ENCODE measurements at regions not wholly inside any gene's neighbourhood (a gene's known extent, or its start where the extent isn't known, plus 50 kb on each side); places are given as distances from the start of the nearest gene placed in this dataset.
A peak's percentile ranks its signal among the peaks of the same experiment; 100 is the strongest.

DNA sequence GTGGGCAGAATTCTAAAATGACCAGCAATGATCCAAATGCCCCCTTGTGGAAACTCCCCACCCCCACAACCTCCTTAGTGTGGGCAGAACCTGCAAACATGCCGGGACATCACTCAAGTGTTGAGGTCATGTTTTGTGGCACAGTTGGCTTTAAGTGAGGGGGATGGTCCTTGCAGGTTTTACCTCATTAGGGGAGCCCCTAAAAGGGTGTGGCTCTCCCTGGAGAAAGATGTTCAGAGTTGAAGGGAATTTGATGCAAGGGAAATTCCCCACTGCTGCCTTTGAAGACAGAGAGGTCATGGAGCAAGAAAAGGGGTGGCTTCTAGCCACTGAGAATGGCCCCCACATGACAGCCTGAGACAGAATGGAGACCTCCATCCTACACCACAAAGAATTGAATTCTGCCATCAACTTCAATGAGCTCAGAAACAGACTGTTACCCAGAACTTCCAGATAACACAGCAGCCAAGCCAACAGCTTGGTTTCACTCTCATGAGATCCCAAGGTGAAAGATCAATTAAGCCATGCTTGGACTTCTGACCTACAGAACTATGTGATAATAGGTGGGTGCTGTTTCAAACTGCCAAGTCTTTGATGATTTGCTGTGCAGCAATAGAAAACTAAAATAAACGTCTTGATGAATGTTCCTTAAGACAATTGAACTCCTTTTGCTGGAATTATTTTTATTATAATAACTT is 103.4 kb downstream of the MED10 start:
- FAIRE-seq (peak; percentile 16), DNase-seq (ENCODE audit: insufficient read length, low spot score) (no peak)

DNA sequence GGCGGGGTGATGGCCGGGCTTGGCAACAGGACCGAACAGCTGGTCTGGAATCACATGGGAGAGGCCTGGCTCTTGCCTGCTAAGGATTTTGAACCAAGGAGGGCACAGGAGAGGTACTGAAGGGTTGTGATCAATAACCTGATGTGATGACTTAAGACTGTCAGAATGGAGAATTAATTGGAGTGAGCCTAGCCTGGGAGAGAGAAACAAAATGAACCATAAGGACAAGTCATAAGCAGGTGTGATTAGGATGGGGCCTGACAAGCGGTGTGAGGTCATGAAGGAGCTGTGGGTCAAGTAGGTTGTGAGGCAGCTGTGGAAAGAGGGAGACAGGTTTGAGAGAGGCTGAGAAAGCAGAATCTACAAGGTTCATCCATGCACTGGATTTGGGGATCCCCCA is 104.6 kb downstream of the MED10 start:
- no peak for DNase-seq (ENCODE audit: insufficient read length, low spot score)
- FAIRE-seq = peak; percentile 85

DNA sequence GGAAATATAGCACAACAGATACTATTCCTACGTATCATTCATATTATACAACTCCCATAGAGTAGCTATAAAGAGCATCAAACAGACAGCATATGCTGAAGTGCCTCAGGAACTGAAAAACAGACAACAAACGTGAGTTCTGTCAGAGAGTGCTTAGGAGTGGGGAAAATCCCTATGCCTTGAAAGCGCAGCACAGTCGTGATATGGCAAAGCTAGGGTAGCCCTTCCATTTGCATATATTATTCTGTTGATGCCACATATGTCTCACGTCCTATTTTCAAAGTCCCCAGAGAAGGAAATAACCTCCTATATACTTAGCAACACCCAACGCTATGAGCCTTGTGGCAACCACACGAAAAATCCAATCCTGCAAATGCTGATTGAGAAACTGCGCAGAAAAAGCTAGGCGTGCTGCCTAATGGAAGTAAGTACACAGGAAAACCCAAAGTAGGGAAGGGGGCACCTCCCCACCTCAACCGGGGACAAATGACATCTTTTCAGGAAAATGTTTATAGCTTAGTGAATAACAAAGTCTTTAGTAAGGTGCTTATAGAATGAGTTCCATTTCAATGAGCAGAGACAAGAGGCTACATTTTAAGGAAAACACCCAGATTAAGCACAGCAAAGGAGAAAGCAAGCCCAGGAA is 105.1 kb downstream of the MED10 start:
- FAIRE-seq = peak; percentile 65
- DNase-seq (ENCODE audit: insufficient read length, low spot score) = no peak

DNA sequence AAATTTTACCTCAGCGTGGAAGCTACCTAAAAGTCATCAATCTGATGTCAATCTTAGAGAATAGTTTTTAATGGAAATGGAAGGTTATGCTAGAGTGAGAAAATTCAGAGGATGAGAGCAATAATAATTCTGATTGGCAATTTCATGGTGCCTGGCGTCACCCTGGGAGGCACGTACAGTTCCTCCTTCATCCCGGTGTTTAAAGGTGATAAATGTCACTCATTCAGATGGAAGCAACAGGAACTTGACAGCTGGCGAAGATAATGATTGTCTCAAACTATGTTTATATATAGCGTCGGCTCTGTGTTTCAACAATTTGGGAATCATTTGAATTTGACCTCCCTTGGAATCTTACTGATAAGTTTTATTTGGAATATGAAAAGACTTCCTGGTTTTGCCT is 108.4 kb downstream of the MED10 start:
- no peak for FAIRE-seq
- no peak for DNase-seq (ENCODE audit: insufficient read length, low spot score)

DNA sequence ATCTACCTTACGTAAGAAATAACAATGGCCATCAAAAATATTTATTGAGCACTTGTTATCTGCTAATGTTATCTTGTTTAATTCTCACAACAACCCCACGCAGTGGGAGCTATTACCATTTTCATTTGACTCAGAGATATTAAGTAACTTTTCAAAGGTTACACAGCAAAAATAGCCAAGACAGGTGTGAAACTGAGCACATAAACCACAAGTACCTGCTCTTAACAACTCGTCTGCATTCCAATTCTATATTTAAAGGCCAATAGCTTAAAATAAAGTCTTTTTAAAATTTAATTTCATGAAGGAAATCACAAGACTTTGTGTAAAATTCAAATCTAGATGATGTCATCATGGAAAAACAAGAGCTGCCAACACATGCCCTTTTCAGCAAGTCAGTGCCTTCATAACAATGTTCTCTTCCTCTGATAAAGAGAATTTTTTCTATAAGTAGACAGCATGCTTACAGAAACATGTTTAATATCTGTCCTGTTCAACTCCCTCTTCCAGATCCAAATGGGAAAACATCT is 111.6 kb downstream of the MED10 start:
- FAIRE-seq (no peak), DNase-seq (ENCODE audit: insufficient read length, low spot score) (no peak)

DNA sequence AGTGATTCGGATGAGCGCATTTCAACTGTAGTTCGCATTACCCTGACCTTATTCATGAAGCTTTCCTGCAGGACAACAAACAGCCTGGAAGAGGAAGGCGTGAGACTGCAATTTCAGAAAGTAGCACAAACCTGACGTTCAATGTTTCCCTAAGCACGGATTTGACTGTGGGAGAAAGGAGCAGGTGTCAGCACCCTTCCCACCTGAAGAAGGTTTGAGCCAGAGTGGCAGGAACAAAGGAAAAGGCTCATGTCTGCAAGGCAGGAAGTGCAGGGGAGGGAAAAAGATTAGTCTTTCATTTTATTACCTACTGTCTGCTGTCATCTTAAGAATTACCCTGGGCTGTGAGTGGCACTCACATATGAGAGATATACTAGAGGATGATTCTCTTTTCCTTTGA is 114.0 kb downstream of the MED10 start:
- DNase-seq (ENCODE audit: insufficient read length, low spot score) = no peak
- FAIRE-seq = no peak

DNA sequence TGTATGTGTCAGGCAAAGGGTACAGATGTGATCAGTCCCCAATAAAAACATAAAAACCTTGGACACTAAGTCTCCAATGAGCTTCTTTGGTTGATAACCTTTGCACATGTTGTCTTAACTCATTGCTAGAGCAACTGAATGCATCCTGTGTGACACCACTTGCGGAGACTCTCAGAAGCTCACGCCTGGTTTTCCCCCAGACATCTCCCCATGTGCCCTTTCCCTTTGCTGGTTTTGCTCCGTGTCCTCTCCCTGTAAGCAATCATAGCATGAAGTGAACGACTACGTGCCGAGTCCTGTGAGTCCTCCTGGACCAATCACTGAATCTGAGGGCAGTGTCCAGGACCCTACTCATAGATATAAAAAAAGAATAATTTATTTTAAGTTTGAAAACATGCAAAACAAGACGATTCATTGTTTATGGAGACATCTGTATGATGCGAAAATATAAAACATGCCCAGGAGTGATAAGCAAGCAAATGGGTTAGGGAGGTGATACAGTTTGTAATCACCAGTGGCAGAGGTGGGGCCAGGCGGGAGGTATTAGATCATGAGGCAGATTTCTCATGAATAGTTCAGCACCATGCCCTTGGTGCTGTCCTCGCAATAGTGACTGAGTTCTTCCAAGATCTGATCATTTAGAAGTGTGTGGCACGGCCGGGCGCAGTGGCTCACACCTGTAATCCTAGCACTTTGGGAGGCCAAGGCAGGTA is 115.5 kb downstream of the MED10 start:
- DNase-seq (ENCODE audit: insufficient read length, low spot score) (no peak), FAIRE-seq (no peak)

DNA sequence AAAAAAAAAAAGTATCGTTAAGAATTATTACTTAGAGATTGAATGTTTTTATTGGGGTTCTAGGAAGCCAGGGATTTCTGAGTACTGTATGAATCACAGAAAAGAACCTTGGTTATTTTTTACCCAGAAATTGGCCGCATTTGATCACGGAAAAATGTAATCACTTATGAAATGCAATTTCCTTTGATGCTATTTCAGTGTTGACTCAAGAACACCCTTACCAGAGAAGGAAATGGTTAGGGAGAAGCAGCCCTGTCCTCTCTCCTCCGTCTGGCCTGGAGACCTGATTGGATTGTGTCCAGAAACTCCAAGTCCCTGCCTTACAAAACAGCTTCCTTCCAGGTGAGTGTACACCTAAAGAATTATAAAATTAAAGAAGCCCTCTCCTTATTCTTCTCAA is 116.7 kb downstream of the MED10 start:
- DNase-seq (ENCODE audit: insufficient read length, low spot score) = no peak
- FAIRE-seq = no peak

DNA sequence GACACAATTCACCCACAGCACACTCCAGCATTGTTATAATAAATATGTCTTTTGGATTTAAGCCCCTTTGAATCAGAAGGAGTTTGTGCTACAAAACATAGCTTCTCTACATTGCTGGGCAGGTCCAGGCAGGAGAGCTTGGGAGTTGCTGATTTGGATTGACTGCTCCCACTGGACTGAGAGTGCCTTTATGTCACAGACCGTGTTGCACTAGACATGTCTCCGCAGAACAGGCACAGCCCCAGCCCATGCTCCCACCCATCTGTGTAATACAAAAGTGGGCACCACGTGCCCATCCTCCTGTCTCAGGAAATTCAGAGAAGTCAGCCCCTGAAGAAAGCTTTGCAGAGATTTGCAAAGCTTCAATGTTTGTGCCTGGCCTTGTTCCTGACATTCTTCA is 117.1 kb downstream of the MED10 start:
- no peak for FAIRE-seq

DNA sequence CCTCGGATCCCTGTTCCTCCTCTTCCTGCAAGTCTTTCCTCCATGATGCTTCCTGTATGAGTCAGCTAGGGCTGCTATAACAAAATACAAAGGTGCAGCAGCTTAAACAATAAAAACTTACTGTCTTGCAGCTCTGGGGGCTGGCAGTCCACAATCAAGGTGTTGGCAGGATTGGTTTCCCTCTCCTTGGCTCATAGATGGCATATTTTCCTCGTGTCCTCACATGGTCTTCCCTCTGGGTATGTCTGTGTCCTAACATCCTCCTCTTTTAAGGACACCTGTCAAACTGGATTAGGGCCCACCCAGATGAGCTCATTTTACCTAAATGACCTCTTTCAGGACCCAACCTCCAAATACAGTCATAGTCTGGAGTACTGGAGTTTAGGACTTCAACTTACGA is 117.5 kb downstream of the MED10 start:
- DNase-seq (ENCODE audit: insufficient read length, low spot score) = no peak
- FAIRE-seq = no peak

More for the DNA sequence above, 117.1 kb downstream of the MED10 start:
- DNase-seq (ENCODE audit: insufficient read length, low spot score) = no peak

DNA sequence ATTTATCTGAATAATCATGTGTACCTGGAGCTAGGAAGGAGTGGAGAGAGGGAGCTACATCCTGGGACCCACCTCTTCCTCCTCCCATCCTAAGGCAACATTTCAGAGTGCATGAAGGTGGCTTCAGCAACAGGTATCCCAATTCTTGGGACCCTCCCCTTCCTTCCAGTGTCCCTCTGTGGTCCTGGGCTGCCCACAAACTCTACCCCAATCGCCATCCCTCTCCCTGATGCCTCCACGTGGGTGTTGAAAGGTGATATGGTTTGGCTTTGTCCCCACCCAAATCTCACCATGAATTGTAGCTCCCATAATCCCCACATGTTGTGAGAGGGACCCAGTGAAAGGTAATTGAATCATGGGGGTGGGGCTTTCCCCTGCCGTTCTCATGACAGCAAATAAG is 121.4 kb downstream of the MED10 start:
- DNase-seq (ENCODE audit: insufficient read length, low spot score) (no peak), FAIRE-seq (no peak)

DNA sequence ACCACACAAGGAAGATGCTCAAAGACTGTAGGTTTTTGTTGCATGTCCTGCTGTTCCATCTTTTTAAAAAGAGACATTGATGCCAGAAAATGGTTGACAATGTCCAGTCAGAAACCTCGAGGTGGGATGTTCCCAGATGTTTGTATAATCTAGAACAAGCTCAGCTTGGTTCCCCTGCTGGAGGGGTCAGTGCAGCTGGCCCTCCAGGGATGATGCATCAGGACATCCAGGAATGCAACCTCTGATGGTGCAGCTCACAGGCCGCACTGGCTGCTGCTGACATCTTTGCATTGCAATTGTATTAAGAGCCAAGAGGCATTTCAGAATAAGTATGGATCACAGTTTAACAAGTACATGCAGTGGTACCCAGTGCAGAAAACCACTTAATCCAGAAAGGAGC is 122.4 kb downstream of the MED10 start:
- FAIRE-seq (no peak), DNase-seq (ENCODE audit: insufficient read length, low spot score) (no peak)

DNA sequence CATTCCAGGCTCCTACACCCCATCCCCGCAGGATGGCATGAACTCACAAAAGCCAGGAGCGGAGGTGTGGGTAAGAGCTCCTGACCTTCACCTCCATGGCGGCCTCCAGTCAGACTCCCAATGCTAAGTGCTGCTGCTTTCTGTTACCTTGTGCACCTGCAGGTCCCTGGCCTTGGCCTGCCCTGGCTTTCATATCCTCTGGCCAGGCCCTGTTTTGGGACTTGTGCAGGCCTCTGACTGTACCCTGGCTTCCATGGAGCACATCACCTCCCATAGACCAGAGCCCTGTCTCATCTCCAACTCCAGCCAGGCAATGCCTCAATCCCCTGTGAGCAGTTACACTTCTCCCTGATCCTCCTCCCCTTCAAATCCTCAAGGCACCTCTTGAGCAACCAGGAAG is 124.5 kb downstream of the MED10 start:
- FAIRE-seq = no peak
- no peak for DNase-seq (ENCODE audit: insufficient read length, low spot score)

DNA sequence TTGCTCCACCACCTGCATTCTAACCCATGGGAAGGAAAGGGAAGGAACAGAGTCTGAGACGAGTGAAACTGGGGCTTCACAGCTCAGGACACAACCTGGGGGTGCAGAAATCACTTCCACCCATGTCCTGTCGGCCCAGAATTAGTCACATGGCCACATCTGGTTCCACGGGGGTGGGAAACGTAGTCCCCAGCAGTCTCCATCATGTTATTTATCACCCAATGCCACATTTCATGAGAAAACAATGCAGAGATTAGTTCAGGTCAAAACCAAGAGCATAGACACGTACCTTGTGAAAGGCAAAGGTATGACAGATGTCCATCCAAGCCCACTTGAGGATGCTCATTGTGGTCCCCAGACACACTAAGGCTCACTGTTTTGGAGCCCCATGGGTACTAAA is 125.1 kb downstream of the MED10 start:
- FAIRE-seq (no peak), DNase-seq (ENCODE audit: insufficient read length, low spot score) (no peak)

DNA sequence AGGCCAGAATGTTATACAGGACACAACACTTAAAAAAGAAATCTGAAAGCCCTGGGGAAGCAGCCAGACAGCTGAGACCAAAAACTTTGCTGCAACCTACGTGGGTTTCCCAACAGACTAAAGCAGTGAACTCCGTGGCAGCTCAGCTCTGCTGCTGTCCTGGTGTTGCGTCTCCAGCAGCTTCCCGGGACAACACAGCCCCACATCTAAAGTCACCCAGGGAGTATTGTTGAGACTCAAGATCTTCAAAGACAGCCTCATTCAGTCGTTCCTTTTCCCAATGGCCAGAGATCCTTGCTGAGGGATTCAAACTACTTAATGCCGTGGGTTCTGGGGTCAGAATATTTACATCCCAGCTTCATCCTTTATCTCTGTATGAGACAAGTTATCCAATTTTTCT is 125.8 kb downstream of the MED10 start:
- FAIRE-seq (no peak), DNase-seq (ENCODE audit: insufficient read length, low spot score) (no peak)

DNA sequence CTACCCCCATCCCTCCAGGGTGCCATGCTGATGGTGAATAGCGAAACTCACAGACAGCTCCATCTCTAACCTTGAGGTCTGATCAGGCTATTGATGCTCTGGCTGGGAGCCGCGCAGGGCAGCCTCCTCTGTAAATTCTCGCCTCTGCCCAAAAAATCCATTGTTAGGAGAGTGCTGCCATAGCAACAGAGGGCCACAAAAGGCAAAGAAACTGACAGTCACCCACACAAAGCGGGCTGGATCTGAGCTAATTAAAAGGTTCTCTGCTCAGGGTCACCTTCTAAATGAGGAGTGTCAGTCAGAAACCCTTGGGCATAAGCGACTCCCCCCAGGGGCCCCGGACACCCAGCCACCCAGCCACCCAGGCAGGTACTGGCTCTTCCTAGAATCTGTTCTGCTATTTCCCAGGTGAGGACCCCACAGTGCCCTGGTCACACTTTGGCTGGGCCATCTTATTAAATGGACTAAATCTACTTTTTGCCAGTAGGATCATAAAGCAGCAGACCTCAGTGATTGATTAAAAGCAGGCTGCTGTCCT is 126.7 kb downstream of the MED10 start:
- FAIRE-seq (no peak), DNase-seq (ENCODE audit: insufficient read length, low spot score) (no peak)

DNA sequence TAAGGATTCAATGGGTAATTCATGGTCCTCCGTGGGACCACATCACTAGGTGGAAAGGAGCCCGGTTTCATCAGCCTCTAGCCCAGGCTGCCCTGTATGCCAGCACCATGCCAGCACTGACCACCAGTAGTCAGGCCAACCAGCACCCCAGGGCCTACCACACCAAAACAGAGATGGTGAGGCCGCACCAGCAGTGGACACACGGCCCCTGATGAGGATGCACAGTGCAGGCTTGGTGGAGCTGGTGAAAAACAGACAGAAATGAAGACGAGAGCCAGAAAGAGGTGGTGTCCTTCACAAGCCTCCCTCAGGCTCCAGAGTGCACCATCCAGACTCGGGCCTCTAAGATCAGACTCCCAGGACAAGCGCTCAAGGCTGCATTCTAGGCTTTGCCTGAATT is 128.2 kb downstream of the MED10 start:
- no peak for FAIRE-seq
- no peak for DNase-seq (ENCODE audit: insufficient read length, low spot score)

DNA sequence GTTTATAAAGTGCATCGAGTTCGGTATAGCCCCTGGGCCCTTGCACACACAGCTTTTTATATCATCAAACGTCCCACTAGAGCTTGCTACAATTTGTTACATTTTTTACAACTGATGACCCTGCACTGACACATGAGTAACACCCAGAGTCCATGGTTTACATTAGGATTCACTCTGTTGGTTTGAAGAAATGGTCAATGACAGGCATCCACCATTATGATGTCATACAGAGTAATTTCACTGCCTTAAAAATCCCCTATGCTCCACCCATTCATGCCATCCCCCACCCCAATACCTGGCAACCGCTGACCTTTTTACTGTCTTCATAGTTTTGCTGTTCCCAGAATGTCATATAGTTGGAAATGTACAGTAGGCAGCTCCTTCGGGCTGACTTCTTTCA is 130.2 kb downstream of the MED10 start:
- FAIRE-seq (no peak), DNase-seq (ENCODE audit: insufficient read length, low spot score) (no peak)

DNA sequence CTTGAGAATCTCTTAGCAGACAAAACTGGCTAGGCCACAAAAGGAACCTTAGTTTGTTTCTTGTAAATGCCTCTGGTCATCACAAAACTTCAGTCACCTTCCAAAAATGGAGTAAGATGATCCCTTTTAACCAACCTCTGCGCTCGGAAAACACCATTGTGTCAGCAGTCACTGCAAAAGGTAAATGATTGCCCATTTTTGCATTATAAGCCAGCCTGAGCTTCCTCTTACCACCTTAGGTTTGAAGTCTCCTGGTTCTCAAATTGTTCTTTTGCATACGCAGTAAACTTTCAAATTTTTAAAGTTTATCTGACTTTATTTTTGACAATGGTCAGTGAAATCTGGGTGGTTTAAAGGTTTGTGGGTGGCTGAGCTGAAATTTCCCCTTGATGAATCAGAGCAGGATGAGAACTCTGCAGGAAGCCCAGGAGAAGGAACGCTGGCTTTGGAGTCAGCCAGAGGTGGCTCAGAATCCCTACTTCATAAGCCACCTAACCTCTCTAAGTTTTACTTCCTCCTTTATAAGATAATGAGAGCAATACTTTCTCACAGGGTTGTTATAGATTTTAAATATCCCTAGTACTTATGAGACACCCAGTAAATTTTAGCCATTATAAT is 131.4 kb downstream of the MED10 start:
- FAIRE-seq = no peak

DNA sequence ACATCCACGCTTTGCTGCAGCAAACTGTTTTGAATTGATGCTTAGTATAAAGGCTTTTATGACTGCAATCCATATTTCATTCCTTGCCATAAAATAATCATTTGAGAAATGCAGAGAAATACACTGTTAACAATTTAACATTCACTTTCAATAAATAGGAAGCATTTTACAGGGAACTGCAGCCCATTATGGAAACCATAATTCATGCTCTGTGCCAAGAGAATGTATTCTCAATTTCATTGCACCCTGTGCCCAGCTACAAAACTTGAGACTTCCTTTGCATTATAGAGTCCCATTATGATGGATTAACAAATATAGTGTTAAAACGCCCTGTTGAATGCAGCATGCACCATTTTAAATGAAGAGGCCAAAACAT is 134.0 kb downstream of the MED10 start:
- DNase-seq (ENCODE audit: insufficient read length, low spot score) (no peak), FAIRE-seq (peak; percentile 16)

More for the DNA sequence above, 131.4 kb downstream of the MED10 start:
- no peak for DNase-seq (ENCODE audit: insufficient read length, low spot score)

DNA sequence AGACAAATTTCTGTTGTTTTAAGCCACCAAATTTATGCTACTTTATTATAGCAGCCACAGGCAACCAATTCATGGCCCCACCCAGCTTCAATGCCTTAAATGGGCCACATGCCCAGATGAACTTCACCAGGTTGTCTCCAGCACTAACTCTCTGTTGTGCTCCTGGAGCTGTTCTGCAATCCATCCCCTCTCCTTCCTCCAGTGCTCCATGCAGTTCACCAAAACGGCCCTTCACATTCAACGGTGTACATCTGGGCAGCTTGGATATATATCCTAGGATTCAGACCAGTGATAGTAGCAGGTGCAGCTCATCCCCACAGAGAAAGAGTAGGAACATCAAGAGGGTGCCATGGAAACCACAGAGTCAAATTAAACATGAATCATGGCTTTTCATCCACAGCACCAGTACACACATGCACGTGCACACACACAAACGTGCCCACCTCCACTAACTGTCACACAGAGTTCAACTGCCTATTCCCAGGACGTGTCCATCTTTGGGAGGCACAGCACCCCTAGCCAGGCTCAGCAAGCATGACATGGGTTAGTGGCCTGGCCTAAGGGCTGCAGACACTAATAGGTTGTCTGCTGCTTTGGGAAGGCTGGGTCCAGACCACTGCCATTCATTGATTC is 134.5 kb downstream of the MED10 start:
- FAIRE-seq (peak; percentile 88), DNase-seq (ENCODE audit: insufficient read length, low spot score) (no peak)
